WERI-Rb-1 (cell line): ENCODE measurements at regions not wholly inside any gene's neighbourhood (a gene's known extent, or its start where the extent isn't known, plus 50 kb on each side); places are given as distances from the start of the nearest gene placed in this dataset.

Source experiments
- DNase-seq: peaks from one replicate; pipeline ENCODE4 v3.0.0-alpha.2; 2020
- H3K27ac ChIP-seq: fragments of 250-450 bp; sonication (Bioruptor Pico); 2 replicates; pipeline ENCODE4 v1.5.1; 2020; ENCODE audit warnings: mild to moderate bottlenecking, moderate library complexity
- H3K27me3 ChIP-seq: fragments of 250-450 bp; sonication (Bioruptor Pico); 2 replicates; pipeline ENCODE4 v1.5.1; 2021; ENCODE audit warnings: mild to moderate bottlenecking, low read depth, moderate library complexity; ENCODE audit not compliant: insufficient read depth, severe bottlenecking
- H3K36me3 ChIP-seq: fragments of 250-450 bp; sonication (Bioruptor Pico); 2 replicates; pipeline ENCODE4 v1.5.1; 2020; ENCODE audit warnings: mild to moderate bottlenecking, moderate library complexity
- H3K4me3 ChIP-seq: 2 replicates; pipeline ENCODE4 v1.5.1; 2011; ENCODE audit warnings: low read depth, mild to moderate bottlenecking, control low read depth, low read length
- H3K9me3 ChIP-seq: fragments of 250-450 bp; sonication (Bioruptor Pico); 2 replicates; pipeline ENCODE4 v1.5.1; 2021; ENCODE audit warnings: mild to moderate bottlenecking, moderate library complexity; ENCODE audit not compliant: severe bottlenecking
- TF ChIP-seq, protein P1 (sequence below): IDR thresholded peaks from 2 replicates; pipeline ENCODE4 v1.5.1; 2011; ENCODE audit warnings: low read depth, mild to moderate bottlenecking, control low read depth, inconsistent platforms, low read length

- H3K36me3 ChIP-seq, result no peaks in the 10 kb centered on the region
- H3K4me3 ChIP-seq, result no peak overlapping the region
- H3K27ac ChIP-seq, result no peak overlapping the region
- no peak for DNase-seq
- TF ChIP-seq, protein P1, sequence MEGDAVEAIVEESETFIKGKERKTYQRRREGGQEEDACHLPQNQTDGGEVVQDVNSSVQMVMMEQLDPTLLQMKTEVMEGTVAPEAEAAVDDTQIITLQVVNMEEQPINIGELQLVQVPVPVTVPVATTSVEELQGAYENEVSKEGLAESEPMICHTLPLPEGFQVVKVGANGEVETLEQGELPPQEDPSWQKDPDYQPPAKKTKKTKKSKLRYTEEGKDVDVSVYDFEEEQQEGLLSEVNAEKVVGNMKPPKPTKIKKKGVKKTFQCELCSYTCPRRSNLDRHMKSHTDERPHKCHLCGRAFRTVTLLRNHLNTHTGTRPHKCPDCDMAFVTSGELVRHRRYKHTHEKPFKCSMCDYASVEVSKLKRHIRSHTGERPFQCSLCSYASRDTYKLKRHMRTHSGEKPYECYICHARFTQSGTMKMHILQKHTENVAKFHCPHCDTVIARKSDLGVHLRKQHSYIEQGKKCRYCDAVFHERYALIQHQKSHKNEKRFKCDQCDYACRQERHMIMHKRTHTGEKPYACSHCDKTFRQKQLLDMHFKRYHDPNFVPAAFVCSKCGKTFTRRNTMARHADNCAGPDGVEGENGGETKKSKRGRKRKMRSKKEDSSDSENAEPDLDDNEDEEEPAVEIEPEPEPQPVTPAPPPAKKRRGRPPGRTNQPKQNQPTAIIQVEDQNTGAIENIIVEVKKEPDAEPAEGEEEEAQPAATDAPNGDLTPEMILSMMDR, result no peak
- no peaks in the 10 kb centered on the region for H3K27me3 ChIP-seq
- H3K9me3 ChIP-seq, result no peaks in the 10 kb centered on the region
Measured at GRCh38 chr18:78422336-78422735, 557.3 kb upstream of the SALL3 start.

- Histone ChIP-seq H3K27me3 (no peaks in the 10 kb centered on the region), H3K36me3 (no peaks in the 10 kb centered on the region), H3K27ac (no peak overlapping the region), H3K4me3 (no peak overlapping the region), H3K9me3 (no peaks in the 10 kb centered on the region)
- TF ChIP-seq, protein P1, result no peak
- no peak for DNase-seq
Measured at GRCh38 chr18:78423811-78424210, 555.8 kb upstream of the SALL3 start.

DNA sequence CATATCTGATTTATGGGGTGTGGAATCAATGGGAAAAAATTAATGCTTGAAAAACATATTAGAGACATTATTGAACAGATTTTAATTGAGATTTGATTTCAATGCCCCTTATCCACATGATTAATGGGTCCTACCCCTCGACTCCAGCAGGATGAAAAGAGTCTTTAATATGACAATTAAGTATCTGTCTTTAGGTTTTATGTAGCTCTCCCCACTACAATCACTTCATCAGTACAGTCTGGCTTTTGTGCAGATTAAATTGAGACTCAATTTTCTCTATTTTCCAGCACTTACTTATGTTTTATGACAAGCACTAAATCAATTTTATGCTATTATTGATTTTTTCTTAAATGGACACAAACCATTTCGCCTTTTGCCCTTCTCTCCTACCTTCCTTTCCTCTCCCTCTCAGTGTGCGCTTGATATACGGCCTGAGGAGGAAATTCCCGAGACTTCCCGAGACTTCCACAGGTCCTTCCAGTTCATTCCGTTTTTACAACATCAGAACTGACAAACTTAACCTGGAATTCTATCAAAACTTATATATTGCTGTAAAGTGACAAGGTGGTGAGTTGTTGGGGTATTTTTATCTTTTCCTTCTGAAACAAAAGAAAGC, 555.1 kb upstream of the SALL3 start:
- H3K27ac ChIP-seq, result no peak overlapping the region
- H3K9me3 ChIP-seq, result no peaks in the 10 kb centered on the region
- no peak for DNase-seq
- no peaks in the 10 kb centered on the region for H3K36me3 ChIP-seq
- no peak overlapping the region for H3K4me3 ChIP-seq
- TF ChIP-seq, protein P1, result no peak
- no peaks in the 10 kb centered on the region for H3K27me3 ChIP-seq

DNA sequence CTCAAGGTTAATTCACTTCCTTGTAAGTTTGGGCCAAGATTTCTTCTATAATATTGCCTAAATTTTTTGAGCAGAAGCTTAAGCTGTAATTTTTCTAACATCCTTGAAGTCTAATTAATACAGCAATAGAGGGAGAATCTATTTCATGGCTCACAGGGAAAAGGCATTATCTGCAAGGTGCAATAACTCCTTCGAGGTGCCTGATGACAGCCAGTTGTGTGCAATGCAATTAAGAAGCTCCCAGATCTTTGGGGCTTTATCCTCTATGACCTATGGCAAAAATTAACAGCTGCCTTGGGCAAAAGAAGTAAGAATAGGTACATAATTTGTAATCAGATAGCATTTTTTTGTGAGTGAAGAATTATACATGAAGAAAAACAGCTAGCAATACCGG, 554.6 kb upstream of the SALL3 start:
- Histone ChIP-seq H3K4me3 (no peak overlapping the region), H3K27ac (no peak overlapping the region), H3K36me3 (no peaks in the 10 kb centered on the region), H3K9me3 (no peaks in the 10 kb centered on the region), H3K27me3 (no peaks in the 10 kb centered on the region)
- TF ChIP-seq, protein P1, result no peak
- DNase-seq, result no peak

DNA sequence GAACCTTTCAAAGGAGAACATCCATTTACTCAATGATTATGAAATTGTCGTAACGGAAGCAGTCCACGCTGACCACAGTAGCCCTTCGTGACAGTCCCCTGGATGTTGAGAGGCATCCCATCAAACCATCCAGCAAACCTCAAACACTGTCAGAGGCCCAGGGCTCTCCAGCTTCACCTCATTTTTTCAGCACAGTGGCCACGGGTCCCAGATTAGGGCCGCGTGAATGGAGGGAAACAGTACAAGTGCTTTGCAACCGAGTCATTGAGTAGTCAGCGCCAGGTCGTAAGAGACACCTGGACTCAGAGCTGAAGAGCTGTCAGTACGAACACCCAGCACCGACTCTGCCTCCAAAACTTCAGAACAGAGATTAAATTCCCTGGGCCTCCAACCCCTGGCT, 552.5 kb upstream of the SALL3 start:
- DNase-seq, result no peak
- TF ChIP-seq, protein P1, result no peak
- H3K27me3 ChIP-seq, result no peaks in the 10 kb centered on the region
- H3K36me3 ChIP-seq, result no peaks in the 10 kb centered on the region
- no peaks in the 10 kb centered on the region for H3K9me3 ChIP-seq
- no peak overlapping the region for H3K4me3 ChIP-seq
- no peak overlapping the region for H3K27ac ChIP-seq
